Endothelial cell of umbilical vein (primary cell): ENCODE measurements at regions not wholly inside any gene's neighbourhood (a gene's known extent, or its start where the extent isn't known, plus 50 kb on each side); places are given as distances from the start of the nearest gene placed in this dataset.

Experiments used
- BruUV-seq: library from RNA; stranded (reverse); fragments of 400-500 nt; replicated peaks from 2 replicates; lab custom pipeline; 2021; lab: Mats Ljungman, UMichigan
- CTCF ChIA-PET: fragments of 300-600, 350-600 bp; sonication (Branson Sonifier 250); formaldehyde crosslinking; loops from one replicate; lab custom pipeline; 2021; ENCODE audit warnings: antibody characterized with exemption, inconsistent platforms; lab: Charles Lee
- POLR2A ChIA-PET: fragments of 300-600, 350-600 bp; sonication (Branson Sonifier 250); formaldehyde crosslinking; loops from one replicate; lab custom pipeline; 2021; ENCODE audit warnings: antibody characterized with exemption, inconsistent platforms; lab: Charles Lee
- DNase-seq: peaks from one replicate; pipeline ENCODE4 v3.0.0-alpha.2; 2011; ENCODE audit warnings: low read depth, low spot score
- FAIRE-seq: peaks from 2 replicates; lab custom pipeline; 2011; peaks lifted over from hg19 to GRCh38; lab: Jason Lieb, UNC
- H2AFZ ChIP-seq: 2 replicates; pipeline ENCODE4 v1.6.0; 2012; ENCODE audit warnings: low read depth, low read length, control low read depth, inconsistent platforms
- H3K27ac ChIP-seq: 2 replicates; pipeline ENCODE4 v1.5.1; 2011; ENCODE audit warnings: low read depth, mild to moderate bottlenecking, control low read depth, low read length, moderate library complexity; ENCODE audit not compliant: insufficient read depth
- H3K27me3 ChIP-seq, 2 experiments: 2 replicates each; pipeline versions ENCODE4 v1.6.0 to v1.6.1; 2011; ENCODE audit warnings: low read length in 2 of 2, mixed read lengths in 1 of 2; ENCODE audit not compliant: control insufficient read depth in 2 of 2, insufficient read depth in 2 of 2
- H3K36me3 ChIP-seq, 2 experiments: 2 replicates in 1 of 2; 3 replicates in 1 of 2; pipeline ENCODE4 v1.5.1; 2011; ENCODE audit warnings: low read length in 2 of 2, mild to moderate bottlenecking in 1 of 2, moderate library complexity in 1 of 2; ENCODE audit not compliant: control insufficient read depth in 2 of 2, insufficient read depth in 2 of 2; ENCODE audit errors: extremely low read depth in 1 of 2
- H3K4me1 ChIP-seq: 3 replicates; pipeline ENCODE4 v1.5.1; 2011; ENCODE audit warnings: mild to moderate bottlenecking, low read length; ENCODE audit not compliant: control insufficient read depth, insufficient read depth; ENCODE audit errors: extremely low read depth
- H3K4me2 ChIP-seq: 2 replicates; pipeline ENCODE4 v1.6.1; 2011; ENCODE audit warnings: low read length, control low read depth, mixed read lengths; ENCODE audit not compliant: insufficient read depth
- H3K4me3 ChIP-seq, 3 experiments: fragments of 200-600 bp in 1 of 3; sonication (generic), shearing (Covaris generic) in 1 of 3; replicated peaks in 1 of 3; 2 replicates each; pipeline ENCODE4 v1.5.1; 2011 to 2016; ENCODE audit warnings: control low read depth in 3 of 3, low read length in 3 of 3, mild to moderate bottlenecking in 2 of 3, inconsistent platforms in 1 of 3, low read depth in 1 of 3, moderate library complexity in 1 of 3; ENCODE audit not compliant: insufficient read depth in 1 of 3
- H3K79me2 ChIP-seq: 2 replicates; pipeline ENCODE4 v1.6.0; 2012; ENCODE audit warnings: low read length, inconsistent platforms; ENCODE audit not compliant: control insufficient read depth, insufficient read depth
- H3K9ac ChIP-seq: replicated peaks from 2 replicates; pipeline ENCODE3; 2011; ENCODE audit warnings: low read length, control low read depth; ENCODE audit not compliant: insufficient read depth; ENCODE audit errors: extremely low read depth
- H3K9me1 ChIP-seq: replicated peaks from 3 replicates; pipeline ENCODE4 v1.6.0; 2011; ENCODE audit warnings: mild to moderate bottlenecking, low read length; ENCODE audit not compliant: control insufficient read depth, insufficient read depth; ENCODE audit errors: extremely low read depth
- H3K9me3 ChIP-seq: replicated peaks from 2 replicates; pipeline ENCODE4 v1.5.1; 2012; ENCODE audit warnings: low read length, inconsistent platforms; ENCODE audit not compliant: control insufficient read depth, insufficient read depth
- H4K20me1 ChIP-seq: replicated peaks from 2 replicates; pipeline ENCODE3; 2011; ENCODE audit warnings: mild to moderate bottlenecking, low read length; ENCODE audit not compliant: control insufficient read depth, insufficient read depth; ENCODE audit errors: extremely low read depth
- EZH2 ChIP-seq: IDR thresholded peaks from 2 replicates; pipeline ENCODE4 v1.6.1; 2012; ENCODE audit warnings: borderline replicate concordance, low read depth, mild to moderate bottlenecking, moderate library complexity, low read length, inconsistent platforms; ENCODE audit not compliant: severe bottlenecking
- FOS ChIP-seq: IDR thresholded peaks from 2 replicates; pipeline ENCODE4 v1.6.1; 2011; ENCODE audit warnings: mild to moderate bottlenecking, low read length, moderate library complexity, borderline replicate concordance; ENCODE audit not compliant: insufficient read depth
- GATA2 ChIP-seq: IDR thresholded peaks from 2 replicates; pipeline ENCODE4 v1.7.0; 2011; ENCODE audit warnings: low read depth, mild to moderate bottlenecking, moderate library complexity, mixed read lengths, low read length; ENCODE audit not compliant: insufficient read length, insufficient read depth
- JUN ChIP-seq: IDR thresholded peaks from 2 replicates; pipeline ENCODE4 v1.6.1; 2011; ENCODE audit warnings: borderline replicate concordance, low read depth; ENCODE audit not compliant: insufficient read length, insufficient read depth
- MYC ChIP-seq: IDR thresholded peaks from one replicate; pipeline ENCODE4 v1.6.1; 2011; ENCODE audit warnings: mild to moderate bottlenecking, low read depth, low read length
- POLR2A ChIP-seq: IDR thresholded peaks from 2 replicates; pipeline ENCODE4 v1.6.1; 2012; ENCODE audit warnings: low read depth, mild to moderate bottlenecking, control low read depth, low read length
- POLR2AphosphoS5 ChIP-seq: IDR thresholded peaks from 2 replicates; pipeline ENCODE4 v1.6.1; 2012; ENCODE audit warnings: low read depth, mild to moderate bottlenecking, control low read depth, low read length, moderate library complexity; ENCODE audit not compliant: insufficient read depth
- dilution Hi-C: fragments of 300-500 bp; cut with MboI; formaldehyde crosslinking; loops from one replicate; pipeline ENCODE4 v1.15.0; 2019; ENCODE audit warnings: low sequenced_read_pairs; ENCODE audit not compliant: extremely low pct_ligation_motif_present
- intact Hi-C: fragments of 100-400 bp; cut with micrococcal nuclease; formaldehyde crosslinking; loops from one replicate; pipeline ENCODE4 v1.10.0; 2022
- TF ChIP-seq, protein P1 (sequence below): IDR thresholded peaks from 2 replicates; pipeline ENCODE4 v1.6.1; 2011; ENCODE audit not compliant: insufficient read depth, insufficient read length
- TF ChIP-seq, protein P2 (sequence below), 2 donors: IDR thresholded peaks; 1 replicate in 1 of 2; 2 replicates in 1 of 2; pipeline ENCODE4 v1.5.1; 2011; ENCODE audit warnings: low read length in 2 of 2, mild to moderate bottlenecking in 2 of 2, moderate library complexity in 2 of 2, control low read depth in 1 of 2, inconsistent platforms in 1 of 2, low read depth in 1 of 2; ENCODE audit not compliant: insufficient read depth in 1 of 2; ENCODE audit errors: extremely low read depth in 1 of 2

DNA sequence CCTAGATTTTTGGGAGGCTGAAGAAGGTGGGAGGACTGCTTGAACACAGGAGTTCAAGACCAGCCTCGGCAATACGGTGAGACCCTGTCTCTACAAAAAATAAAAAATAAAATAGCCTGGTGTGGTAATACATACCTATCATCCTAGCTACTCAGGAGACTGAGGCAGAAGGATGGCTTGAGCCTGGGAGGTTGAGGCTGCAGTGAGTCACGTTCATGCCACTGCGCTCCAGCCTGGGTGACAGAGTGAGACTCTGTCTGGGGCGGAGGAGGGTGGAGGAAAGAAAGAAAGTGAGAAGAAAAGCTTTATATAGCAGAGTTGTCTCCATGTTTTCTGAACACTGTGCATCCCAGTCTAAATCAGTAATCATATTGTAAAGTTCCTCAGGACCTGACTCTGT, 301.4 kb upstream of the CNTN6 start:
- Histone ChIP-seq H3K27ac (no peak overlapping the region), H3K9ac (no peak overlapping the region), H3K9me3 (no peaks in the 10 kb centered on the region), H3K27me3 (no peaks in the 10 kb centered on the region), H3K4me3 (no peak overlapping the region), H4K20me1 (no peaks in the 10 kb centered on the region), H2AFZ (no peak overlapping the region), H3K4me1 (no peaks in the 10 kb centered on the region), H3K79me2 (no peaks in the 10 kb centered on the region), H3K9me1 (no peaks in the 10 kb centered on the region), H3K36me3 (no peaks in the 10 kb centered on the region), H3K4me2 (no peak overlapping the region)
- CTCF ChIA-PET, result no interaction called here
- dilution Hi-C loops (no loop called here), intact Hi-C loops (no loop called here)
- no TSS peak for BruUV-seq
- TF ChIP-seq FOS (no peak), POLR2AphosphoS5 (no peak), EZH2 (no peak), POLR2A (no peak), GATA2 (no peak), JUN (no peak), MYC (no peak)
- TF ChIP-seq, protein P1, sequence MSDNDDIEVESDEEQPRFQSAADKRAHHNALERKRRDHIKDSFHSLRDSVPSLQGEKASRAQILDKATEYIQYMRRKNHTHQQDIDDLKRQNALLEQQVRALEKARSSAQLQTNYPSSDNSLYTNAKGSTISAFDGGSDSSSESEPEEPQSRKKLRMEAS, result no peak
- TF ChIP-seq, protein P2, sequence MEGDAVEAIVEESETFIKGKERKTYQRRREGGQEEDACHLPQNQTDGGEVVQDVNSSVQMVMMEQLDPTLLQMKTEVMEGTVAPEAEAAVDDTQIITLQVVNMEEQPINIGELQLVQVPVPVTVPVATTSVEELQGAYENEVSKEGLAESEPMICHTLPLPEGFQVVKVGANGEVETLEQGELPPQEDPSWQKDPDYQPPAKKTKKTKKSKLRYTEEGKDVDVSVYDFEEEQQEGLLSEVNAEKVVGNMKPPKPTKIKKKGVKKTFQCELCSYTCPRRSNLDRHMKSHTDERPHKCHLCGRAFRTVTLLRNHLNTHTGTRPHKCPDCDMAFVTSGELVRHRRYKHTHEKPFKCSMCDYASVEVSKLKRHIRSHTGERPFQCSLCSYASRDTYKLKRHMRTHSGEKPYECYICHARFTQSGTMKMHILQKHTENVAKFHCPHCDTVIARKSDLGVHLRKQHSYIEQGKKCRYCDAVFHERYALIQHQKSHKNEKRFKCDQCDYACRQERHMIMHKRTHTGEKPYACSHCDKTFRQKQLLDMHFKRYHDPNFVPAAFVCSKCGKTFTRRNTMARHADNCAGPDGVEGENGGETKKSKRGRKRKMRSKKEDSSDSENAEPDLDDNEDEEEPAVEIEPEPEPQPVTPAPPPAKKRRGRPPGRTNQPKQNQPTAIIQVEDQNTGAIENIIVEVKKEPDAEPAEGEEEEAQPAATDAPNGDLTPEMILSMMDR (IDR thresholded peaks at IDR 0.05; ENCODE audit: extremely low read depth in 1 of 2, insufficient read depth in 1 of 2, low read depth in 1 of 2, low read length in 2 of 2), result no peak
- POLR2A ChIA-PET, result no interaction called here
- FAIRE-seq (no peak), DNase-seq (no peak)
